ENCODE measurements at regions not wholly inside any gene's neighbourhood (a gene's known extent, or its start where the extent isn't known, plus 50 kb on each side); places are given as distances from the start of the nearest gene placed in this dataset.

DNA sequence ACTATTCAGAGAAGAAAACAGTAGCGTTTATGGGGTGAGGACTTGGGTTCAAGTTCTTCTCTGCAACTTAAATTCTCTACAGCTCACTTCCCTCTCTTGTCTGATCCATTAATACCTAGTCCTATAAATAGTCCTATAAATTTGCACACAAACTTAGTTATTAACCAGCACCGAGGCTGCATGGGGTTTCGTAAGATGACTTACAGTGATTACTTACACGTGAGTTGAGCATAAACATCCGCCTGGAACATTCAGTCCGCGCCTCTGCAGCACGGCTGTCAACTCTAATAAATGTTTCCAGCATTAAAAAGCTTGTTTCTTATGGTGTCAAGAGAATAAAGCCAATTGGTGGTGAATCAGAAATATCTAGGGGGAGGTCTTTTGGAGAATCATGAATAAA is 103.0 kb upstream of the ENPP6 start:
- ATAC-seq (no peak), DNase-seq (peak in 1 of 3 donors; percentile 10)
- 79% methylated on average over 8 of the region's 8 CpGs for WGBS (ENCODE audit: insufficient coverage, low coverage, low lambda C conversion rate, missing lambda C conversion rate)
- no peak overlapping the region for H3K4me3 ChIP-seq
- no peaks in the 10 kb centered on the region for H3K9me3 ChIP-seq
- no peak overlapping the region for H3K27ac ChIP-seq
- H3K36me3 ChIP-seq = no peaks in the 10 kb centered on the region
- no peaks in the 10 kb centered on the region for H3K27me3 ChIP-seq
- intact Hi-C loops (cut with DNase I) = no loop called here
- TF ChIP-seq, protein P1, sequence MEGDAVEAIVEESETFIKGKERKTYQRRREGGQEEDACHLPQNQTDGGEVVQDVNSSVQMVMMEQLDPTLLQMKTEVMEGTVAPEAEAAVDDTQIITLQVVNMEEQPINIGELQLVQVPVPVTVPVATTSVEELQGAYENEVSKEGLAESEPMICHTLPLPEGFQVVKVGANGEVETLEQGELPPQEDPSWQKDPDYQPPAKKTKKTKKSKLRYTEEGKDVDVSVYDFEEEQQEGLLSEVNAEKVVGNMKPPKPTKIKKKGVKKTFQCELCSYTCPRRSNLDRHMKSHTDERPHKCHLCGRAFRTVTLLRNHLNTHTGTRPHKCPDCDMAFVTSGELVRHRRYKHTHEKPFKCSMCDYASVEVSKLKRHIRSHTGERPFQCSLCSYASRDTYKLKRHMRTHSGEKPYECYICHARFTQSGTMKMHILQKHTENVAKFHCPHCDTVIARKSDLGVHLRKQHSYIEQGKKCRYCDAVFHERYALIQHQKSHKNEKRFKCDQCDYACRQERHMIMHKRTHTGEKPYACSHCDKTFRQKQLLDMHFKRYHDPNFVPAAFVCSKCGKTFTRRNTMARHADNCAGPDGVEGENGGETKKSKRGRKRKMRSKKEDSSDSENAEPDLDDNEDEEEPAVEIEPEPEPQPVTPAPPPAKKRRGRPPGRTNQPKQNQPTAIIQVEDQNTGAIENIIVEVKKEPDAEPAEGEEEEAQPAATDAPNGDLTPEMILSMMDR (IDR thresholded peaks at IDR 0.05) = no peak
- no peak for TF ChIP-seq POLR2A (IDR thresholded peaks at IDR 0.05)
- no peaks in the 10 kb centered on the region for H3K4me1 ChIP-seq

- Histone ChIP-seq H3K9me3 (no peaks in the 10 kb centered on the region), H3K4me3 (no peak overlapping the region), H3K36me3 (no peaks in the 10 kb centered on the region), H3K27me3 (no peaks in the 10 kb centered on the region), H3K4me1 (no peaks in the 10 kb centered on the region), H3K27ac (no peak overlapping the region)
- TF ChIP-seq, protein P1 (IDR thresholded peaks at IDR 0.05) = no peak
- no peak for TF ChIP-seq POLR2A (IDR thresholded peaks at IDR 0.05)
- 90% methylated on average over 2 of the region's 8 CpGs for WGBS (ENCODE audit: insufficient coverage, low coverage, low lambda C conversion rate, missing lambda C conversion rate)
- intact Hi-C loops (cut with DNase I) = no loop called here
- DNase-seq = peak in 1 of 3 donors; percentile 27
- ATAC-seq = no peak
Measured at GRCh38 chr4:184318852-184319251, 101.2 kb upstream of the ENPP6 start.

- intact Hi-C loops (cut with DNase I) = no loop called here
- ATAC-seq (peak; percentile 25 to 74 (median 35)), DNase-seq (peak in 2 of 3 donors; percentile 27 to 38)
- WGBS (ENCODE audit: insufficient coverage, low coverage, low lambda C conversion rate, missing lambda C conversion rate) = 74% methylated on average over 9 of the region's 14 CpGs
- H3K4me3 ChIP-seq = no peak overlapping the region
- H3K27ac ChIP-seq = no peak overlapping the region
- TF ChIP-seq POLR2A (IDR thresholded peaks at IDR 0.05) = no peak
- TF ChIP-seq, protein P1 (IDR thresholded peaks at IDR 0.05) = no peak
- no peaks in the 10 kb centered on the region for H3K27me3 ChIP-seq
- no peaks in the 10 kb centered on the region for H3K4me1 ChIP-seq
- no peaks in the 10 kb centered on the region for H3K9me3 ChIP-seq
- H3K36me3 ChIP-seq = no peaks in the 10 kb centered on the region
Measured at GRCh38 chr4:184317234-184317918, 99.7 kb upstream of the ENPP6 start.

- WGBS (ENCODE audit: insufficient coverage, low coverage, low lambda C conversion rate, missing lambda C conversion rate) = 88% methylated on average over 8 of the region's 10 CpGs
- H3K4me1 ChIP-seq = no peaks in the 10 kb centered on the region
- ATAC-seq = no peak
- H3K27me3 ChIP-seq = no peaks in the 10 kb centered on the region
- intact Hi-C loops (cut with DNase I) = no loop called here
- H3K4me3 ChIP-seq = no peak overlapping the region
- H3K36me3 ChIP-seq = no peaks in the 10 kb centered on the region
- TF ChIP-seq POLR2A (IDR thresholded peaks at IDR 0.05) = no peak
- TF ChIP-seq, protein P1 (IDR thresholded peaks at IDR 0.05) = no peak
- H3K9me3 ChIP-seq = no peaks in the 10 kb centered on the region
- peak in 1 of 3 donors; percentile 16 for DNase-seq
- no peak overlapping the region for H3K27ac ChIP-seq
Measured at GRCh38 chr4:184316821-184317220, 99.1 kb upstream of the ENPP6 start.

Data from right lobe of liver (tissue), 6 donors.